ENCODE measurements at regions not wholly inside any gene's neighbourhood (a gene's known extent, or its start where the extent isn't known, plus 50 kb on each side); places are given as distances from the start of the nearest gene placed in this dataset.

DNA sequence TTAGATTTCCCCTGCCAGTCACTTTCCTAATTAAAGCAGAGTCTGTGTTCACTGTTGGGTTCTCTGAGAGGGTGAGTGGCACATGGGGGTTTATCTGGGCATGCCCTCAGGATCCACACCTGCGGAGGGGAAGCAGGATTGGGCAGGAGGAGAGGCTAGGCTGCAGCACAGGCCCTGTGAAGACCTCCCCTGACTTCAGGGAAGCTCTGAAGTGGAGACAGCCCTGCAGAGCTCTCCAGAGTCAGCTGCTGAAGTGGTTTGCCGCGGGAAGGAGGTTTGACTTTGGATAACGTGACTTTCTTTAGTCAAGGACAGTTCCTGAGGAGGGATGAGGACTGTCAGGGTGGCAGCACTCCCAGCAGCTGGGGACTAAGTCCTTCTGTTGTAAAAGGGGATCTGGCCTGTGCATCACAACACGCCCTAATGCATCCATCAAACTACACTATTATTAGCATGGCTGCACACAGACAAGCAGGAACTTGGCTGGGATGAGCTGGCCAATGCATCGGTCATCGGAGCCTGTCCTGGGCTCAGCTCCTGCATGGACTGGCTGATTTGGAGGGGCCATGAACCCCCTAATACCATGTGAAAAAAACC lies 50.9 kb upstream of the LEP start:
- no peak for DNase-seq
- H3K4me3 Mint-ChIP-seq = no peak overlapping the region
- H3K4me1 ChIP-seq (ENCODE audit: control insufficient read depth, insufficient read depth, low read length) = no peaks in the 10 kb centered on the region
- H3K4me1 Mint-ChIP-seq = no peaks in the 10 kb centered on the region
- TF ChIP-seq, protein P1, sequence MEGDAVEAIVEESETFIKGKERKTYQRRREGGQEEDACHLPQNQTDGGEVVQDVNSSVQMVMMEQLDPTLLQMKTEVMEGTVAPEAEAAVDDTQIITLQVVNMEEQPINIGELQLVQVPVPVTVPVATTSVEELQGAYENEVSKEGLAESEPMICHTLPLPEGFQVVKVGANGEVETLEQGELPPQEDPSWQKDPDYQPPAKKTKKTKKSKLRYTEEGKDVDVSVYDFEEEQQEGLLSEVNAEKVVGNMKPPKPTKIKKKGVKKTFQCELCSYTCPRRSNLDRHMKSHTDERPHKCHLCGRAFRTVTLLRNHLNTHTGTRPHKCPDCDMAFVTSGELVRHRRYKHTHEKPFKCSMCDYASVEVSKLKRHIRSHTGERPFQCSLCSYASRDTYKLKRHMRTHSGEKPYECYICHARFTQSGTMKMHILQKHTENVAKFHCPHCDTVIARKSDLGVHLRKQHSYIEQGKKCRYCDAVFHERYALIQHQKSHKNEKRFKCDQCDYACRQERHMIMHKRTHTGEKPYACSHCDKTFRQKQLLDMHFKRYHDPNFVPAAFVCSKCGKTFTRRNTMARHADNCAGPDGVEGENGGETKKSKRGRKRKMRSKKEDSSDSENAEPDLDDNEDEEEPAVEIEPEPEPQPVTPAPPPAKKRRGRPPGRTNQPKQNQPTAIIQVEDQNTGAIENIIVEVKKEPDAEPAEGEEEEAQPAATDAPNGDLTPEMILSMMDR (IDR thresholded peaks at IDR 0.05) = no peak
- no peak overlapping the region for H3K4me3 ChIP-seq (ENCODE audit: low read length)
- peaks cover 18% of the 10 kb centered on the region for H3K36me3 Mint-ChIP-seq
- H3K27ac ChIP-seq (ENCODE audit: low read length) = no peak overlapping the region
- H3K9me3 ChIP-seq (ENCODE audit: control insufficient read depth, insufficient read depth, low read length) = peaks cover 7% of the 10 kb centered on the region
- H3K36me3 ChIP-seq (ENCODE audit: control insufficient read depth, insufficient read depth, low read length) = no peaks in the 10 kb centered on the region
- peaks cover 7 to 9% of the 10 kb centered on the region in 2 donors for H3K9me3 Mint-ChIP-seq
- no peak overlapping the region for H3K27ac Mint-ChIP-seq
- WGBS (ENCODE audit: insufficient coverage) = 79% methylated on average over 7 of the region's 7 CpGs
- H3K27me3 Mint-ChIP-seq (ENCODE audit: low read depth in 2 of 2) = peaks cover 32 to 58% of the 10 kb centered on the region in 2 donors
- intact Hi-C loops (cut with micrococcal nuclease) = no loop called here
- peaks cover 8% of the 10 kb centered on the region for H3K27me3 ChIP-seq (ENCODE audit: control insufficient read depth, insufficient read depth, low read length)
- ATAC-seq = no peak

DNA sequence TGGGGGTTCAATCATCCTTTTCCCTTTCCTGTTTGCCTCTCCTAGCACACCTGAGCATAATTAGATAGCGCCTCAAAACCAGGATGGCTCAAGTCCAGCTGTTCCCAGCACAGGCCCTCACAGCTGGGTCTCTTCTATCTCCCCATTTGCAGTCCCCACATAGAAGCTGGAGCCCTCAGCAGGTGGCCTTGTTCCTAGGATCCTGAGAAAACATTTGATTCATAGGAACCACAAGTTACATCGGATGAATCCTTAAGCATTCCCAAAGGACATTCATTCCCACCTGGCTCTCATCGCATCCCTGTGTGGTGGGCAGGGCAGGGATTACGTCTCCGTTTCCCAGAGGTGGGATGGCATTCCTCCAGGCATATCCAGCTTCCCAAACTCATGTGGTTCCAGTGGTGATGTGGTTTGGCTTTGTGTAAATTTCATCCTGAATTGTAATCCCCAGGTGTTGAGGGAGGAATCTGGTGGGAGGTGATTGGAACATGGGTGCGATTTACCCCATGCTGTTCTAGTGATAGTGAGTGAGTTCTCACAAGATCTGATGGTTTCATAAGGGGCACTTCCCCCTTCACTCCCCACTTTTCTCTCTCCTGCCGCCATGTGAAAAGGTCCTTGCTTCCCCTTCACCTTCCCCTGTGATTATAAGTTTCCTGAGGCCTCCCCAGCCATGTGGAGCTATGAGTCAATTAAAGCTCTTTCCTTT lies 49.8 kb upstream of the LEP start:
- Histone ChIP-seq H3K4me3 (ENCODE audit: low read length) (no peak overlapping the region), H3K27ac (ENCODE audit: low read length) (no peak overlapping the region), H3K4me1 (ENCODE audit: control insufficient read depth, insufficient read depth, low read length) (no peaks in the 10 kb centered on the region), H3K27me3 (ENCODE audit: control insufficient read depth, insufficient read depth, low read length) (peaks cover 8% of the 10 kb centered on the region), H3K36me3 (ENCODE audit: control insufficient read depth, insufficient read depth, low read length) (no peaks in the 10 kb centered on the region), H3K9me3 (ENCODE audit: control insufficient read depth, insufficient read depth, low read length) (peaks cover 9% of the 10 kb centered on the region)
- no peak for ATAC-seq
- no peak for DNase-seq
- Mint-ChIP-seq H3K27me3 (ENCODE audit: low read depth in 2 of 2) (peaks cover 31 to 50% of the 10 kb centered on the region in 2 donors), H3K4me3 (no peak overlapping the region), H3K27ac (no peak overlapping the region), H3K36me3 (peaks cover 20% of the 10 kb centered on the region), H3K4me1 (no peaks in the 10 kb centered on the region), H3K9me3 (peaks cover 7 to 10% of the 10 kb centered on the region in 2 donors)
- TF ChIP-seq, protein P1 (IDR thresholded peaks at IDR 0.05) = no peak
- WGBS (ENCODE audit: insufficient coverage) = 62% methylated on average over 5 of the region's 7 CpGs
- intact Hi-C loops (cut with micrococcal nuclease) = no loop called here

Measured in natural killer cell (primary cell).